ENCODE measurements at regions not wholly inside any gene's neighbourhood (a gene's known extent, or its start where the extent isn't known, plus 50 kb on each side); places are given as distances from the start of the nearest gene placed in this dataset.

DNA sequence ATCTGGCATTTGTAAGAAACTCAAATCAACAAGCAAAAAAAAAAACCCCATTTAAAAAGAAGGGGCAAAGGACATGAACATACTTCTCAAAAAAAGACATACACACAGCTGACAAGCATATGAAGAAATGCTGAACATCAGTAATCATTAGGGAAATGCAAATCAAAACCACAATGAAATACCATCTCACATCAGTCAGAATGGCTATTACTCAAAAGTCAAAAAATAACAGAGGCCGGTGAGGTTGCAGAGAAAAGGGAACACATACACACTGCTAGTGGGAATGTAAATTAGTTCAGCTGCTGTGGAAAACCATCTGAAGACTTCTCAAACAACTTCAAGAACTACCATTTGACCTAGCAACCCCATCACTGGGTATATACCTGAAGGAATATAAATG lies 199.4 kb upstream of the THBS1 start:
- TF ChIP-seq, protein P1, sequence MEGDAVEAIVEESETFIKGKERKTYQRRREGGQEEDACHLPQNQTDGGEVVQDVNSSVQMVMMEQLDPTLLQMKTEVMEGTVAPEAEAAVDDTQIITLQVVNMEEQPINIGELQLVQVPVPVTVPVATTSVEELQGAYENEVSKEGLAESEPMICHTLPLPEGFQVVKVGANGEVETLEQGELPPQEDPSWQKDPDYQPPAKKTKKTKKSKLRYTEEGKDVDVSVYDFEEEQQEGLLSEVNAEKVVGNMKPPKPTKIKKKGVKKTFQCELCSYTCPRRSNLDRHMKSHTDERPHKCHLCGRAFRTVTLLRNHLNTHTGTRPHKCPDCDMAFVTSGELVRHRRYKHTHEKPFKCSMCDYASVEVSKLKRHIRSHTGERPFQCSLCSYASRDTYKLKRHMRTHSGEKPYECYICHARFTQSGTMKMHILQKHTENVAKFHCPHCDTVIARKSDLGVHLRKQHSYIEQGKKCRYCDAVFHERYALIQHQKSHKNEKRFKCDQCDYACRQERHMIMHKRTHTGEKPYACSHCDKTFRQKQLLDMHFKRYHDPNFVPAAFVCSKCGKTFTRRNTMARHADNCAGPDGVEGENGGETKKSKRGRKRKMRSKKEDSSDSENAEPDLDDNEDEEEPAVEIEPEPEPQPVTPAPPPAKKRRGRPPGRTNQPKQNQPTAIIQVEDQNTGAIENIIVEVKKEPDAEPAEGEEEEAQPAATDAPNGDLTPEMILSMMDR (IDR thresholded peaks at IDR 0.05) = no peak
- no peak for TF ChIP-seq EP300 (IDR thresholded peaks at IDR 0.05)
